ENCODE measurements at regions not wholly inside any gene's neighbourhood (a gene's known extent, or its start where the extent isn't known, plus 50 kb on each side); places are given as distances from the start of the nearest gene placed in this dataset.

DNA sequence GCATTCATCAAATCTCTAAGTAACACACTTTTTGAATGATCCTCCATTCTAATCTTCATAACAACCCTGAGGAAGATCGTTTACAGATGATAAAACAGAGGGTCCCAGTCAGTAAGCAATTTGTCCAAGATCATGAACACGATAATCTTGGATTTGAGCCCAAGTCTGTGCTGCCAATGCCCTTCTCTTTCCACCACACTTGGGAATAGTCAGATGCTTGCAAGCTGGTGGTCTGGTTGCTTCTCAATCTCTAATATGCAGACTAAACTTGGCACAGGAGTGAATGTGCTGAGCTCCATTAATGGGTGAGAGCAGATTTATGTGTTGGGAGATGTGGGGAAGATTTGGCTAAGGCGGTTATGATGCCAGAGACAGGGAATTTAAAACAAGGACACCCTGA lies 430.6 kb upstream of the DAB1 start:
- no peak for DNase-seq (ENCODE audit: low spot score)
- Histone ChIP-seq H3K27me3 (ENCODE audit: control insufficient read depth in 4 of 4, insufficient read depth in 4 of 4, low read length in 3 of 4) (peaks cover 0 to 3% (median 0%) of the 10 kb centered on the region in 4 donors), H3K4me1 (ENCODE audit: control insufficient read depth in 4 of 4, insufficient read depth in 4 of 4, low read length in 3 of 4) (no peaks in the 10 kb centered on the region), H3K4me3 (ENCODE audit: low read depth in 1 of 3, low read length in 3 of 3) (no peak overlapping the region), H3K36me3 (ENCODE audit: control insufficient read depth in 4 of 4, insufficient read depth in 3 of 4, low read depth in 1 of 4, low read length in 3 of 4) (no peaks in the 10 kb centered on the region), H3K27ac (ENCODE audit: low read depth in 1 of 2, low read length in 2 of 2) (no peak overlapping the region), H3K9me3 (ENCODE audit: control insufficient read depth in 4 of 4, low read length in 3 of 4) (no peaks in the 10 kb centered on the region), H3K9ac (ENCODE audit: low read depth in 1 of 2, low read length in 2 of 2) (no peak overlapping the region)
- TF ChIP-seq FOXA2 (IDR thresholded peaks at IDR 0.05), result no peak
- TF ChIP-seq YY1 (IDR thresholded peaks at IDR 0.05), result no peak
- TF ChIP-seq HNF4G (IDR thresholded peaks at IDR 0.05), result no peak
- TF ChIP-seq SP1 (IDR thresholded peaks at IDR 0.05), result no peak
- TF ChIP-seq RXRA (IDR thresholded peaks at IDR 0.05), result no peak
- no peak for TF ChIP-seq NR2F2 (IDR thresholded peaks at IDR 0.05)
- TF ChIP-seq, protein P1, sequence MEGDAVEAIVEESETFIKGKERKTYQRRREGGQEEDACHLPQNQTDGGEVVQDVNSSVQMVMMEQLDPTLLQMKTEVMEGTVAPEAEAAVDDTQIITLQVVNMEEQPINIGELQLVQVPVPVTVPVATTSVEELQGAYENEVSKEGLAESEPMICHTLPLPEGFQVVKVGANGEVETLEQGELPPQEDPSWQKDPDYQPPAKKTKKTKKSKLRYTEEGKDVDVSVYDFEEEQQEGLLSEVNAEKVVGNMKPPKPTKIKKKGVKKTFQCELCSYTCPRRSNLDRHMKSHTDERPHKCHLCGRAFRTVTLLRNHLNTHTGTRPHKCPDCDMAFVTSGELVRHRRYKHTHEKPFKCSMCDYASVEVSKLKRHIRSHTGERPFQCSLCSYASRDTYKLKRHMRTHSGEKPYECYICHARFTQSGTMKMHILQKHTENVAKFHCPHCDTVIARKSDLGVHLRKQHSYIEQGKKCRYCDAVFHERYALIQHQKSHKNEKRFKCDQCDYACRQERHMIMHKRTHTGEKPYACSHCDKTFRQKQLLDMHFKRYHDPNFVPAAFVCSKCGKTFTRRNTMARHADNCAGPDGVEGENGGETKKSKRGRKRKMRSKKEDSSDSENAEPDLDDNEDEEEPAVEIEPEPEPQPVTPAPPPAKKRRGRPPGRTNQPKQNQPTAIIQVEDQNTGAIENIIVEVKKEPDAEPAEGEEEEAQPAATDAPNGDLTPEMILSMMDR (IDR thresholded peaks at IDR 0.05; ENCODE audit: low read depth, low read length, missing input control), result no peak
- WGBS, result 77% methylated on average over 3 of the region's 3 CpGs

DNA sequence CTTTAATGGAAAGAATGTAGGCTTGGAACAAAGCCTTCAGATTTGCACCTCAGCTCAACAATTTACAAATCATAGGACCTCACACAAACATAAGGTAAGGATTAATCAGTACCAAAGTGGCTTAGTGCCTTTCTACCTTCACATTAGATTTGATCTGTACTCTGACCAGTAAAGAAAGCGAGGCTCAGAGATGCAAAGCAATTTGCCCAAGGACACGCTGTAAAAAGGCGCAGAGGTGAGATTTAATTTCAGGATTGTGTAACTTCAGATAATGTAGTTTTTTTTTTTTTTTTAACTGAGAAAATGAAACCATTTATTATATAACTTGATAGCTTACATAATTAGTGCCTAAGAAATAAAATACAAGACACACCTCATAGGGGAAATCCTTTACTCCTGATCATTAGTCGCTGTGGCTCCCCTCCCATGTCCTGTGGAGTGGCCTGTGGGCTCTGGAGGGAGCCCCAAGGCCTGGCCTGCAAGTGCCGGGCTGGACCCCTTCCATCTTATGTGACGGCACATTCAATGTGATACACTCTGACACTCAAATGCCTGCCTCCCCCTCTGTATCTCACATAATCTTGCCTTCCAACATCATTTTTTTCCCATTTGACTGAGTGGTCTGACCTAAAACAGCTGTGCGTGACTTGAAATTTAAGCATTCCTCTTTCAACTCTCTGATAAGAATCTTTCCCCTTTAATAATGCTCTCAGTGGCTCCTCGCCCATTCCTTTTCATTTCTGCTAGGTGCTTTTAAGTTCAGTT lies 426.5 kb upstream of the DAB1 start:
- 89% methylated on average over 8 of the region's 8 CpGs for WGBS
- no peaks in the 10 kb centered on the region for H3K36me3 ChIP-seq (ENCODE audit: control insufficient read depth in 4 of 4, insufficient read depth in 3 of 4, low read depth in 1 of 4, low read length in 3 of 4)
- no peak overlapping the region for H3K4me3 ChIP-seq (ENCODE audit: low read depth in 1 of 3, low read length in 3 of 3)
- no peak overlapping the region for H3K9ac ChIP-seq (ENCODE audit: low read depth in 1 of 2, low read length in 2 of 2)
- H3K27ac ChIP-seq (ENCODE audit: low read depth in 1 of 2, low read length in 2 of 2), result no peak overlapping the region
- no peak for TF ChIP-seq EGR1 (IDR thresholded peaks at IDR 0.05; ENCODE audit: low read depth in 2 of 2)
- TF ChIP-seq SP1 (IDR thresholded peaks at IDR 0.05), result no peak
- TF ChIP-seq, protein P2, sequence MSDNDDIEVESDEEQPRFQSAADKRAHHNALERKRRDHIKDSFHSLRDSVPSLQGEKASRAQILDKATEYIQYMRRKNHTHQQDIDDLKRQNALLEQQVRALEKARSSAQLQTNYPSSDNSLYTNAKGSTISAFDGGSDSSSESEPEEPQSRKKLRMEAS (IDR thresholded peaks at IDR 0.05), result no peak
- no peak for TF ChIP-seq JUND (IDR thresholded peaks at IDR 0.05)
- TF ChIP-seq, protein P1 (IDR thresholded peaks at IDR 0.05; ENCODE audit: low read depth, low read length, missing input control), result no peak
- TF ChIP-seq, protein P3, sequence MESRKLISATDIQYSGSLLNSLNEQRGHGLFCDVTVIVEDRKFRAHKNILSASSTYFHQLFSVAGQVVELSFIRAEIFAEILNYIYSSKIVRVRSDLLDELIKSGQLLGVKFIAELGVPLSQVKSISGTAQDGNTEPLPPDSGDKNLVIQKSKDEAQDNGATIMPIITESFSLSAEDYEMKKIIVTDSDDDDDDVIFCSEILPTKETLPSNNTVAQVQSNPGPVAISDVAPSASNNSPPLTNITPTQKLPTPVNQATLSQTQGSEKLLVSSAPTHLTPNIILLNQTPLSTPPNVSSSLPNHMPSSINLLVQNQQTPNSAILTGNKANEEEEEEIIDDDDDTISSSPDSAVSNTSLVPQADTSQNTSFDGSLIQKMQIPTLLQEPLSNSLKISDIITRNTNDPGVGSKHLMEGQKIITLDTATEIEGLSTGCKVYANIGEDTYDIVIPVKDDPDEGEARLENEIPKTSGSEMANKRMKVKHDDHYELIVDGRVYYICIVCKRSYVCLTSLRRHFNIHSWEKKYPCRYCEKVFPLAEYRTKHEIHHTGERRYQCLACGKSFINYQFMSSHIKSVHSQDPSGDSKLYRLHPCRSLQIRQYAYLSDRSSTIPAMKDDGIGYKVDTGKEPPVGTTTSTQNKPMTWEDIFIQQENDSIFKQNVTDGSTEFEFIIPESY (IDR thresholded peaks at IDR 0.05), result no peak
- TF ChIP-seq, protein P4, sequence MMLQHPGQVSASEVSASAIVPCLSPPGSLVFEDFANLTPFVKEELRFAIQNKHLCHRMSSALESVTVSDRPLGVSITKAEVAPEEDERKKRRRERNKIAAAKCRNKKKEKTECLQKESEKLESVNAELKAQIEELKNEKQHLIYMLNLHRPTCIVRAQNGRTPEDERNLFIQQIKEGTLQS (IDR thresholded peaks at IDR 0.05), result no peak
- TF ChIP-seq FOXA2 (IDR thresholded peaks at IDR 0.05), result no peak
- no peaks in the 10 kb centered on the region for H3K4me1 ChIP-seq (ENCODE audit: control insufficient read depth in 4 of 4, insufficient read depth in 4 of 4, low read length in 3 of 4)
- peaks cover 0 to 3% (median 0%) of the 10 kb centered on the region in 4 donors for H3K27me3 ChIP-seq (ENCODE audit: control insufficient read depth in 4 of 4, insufficient read depth in 4 of 4, low read length in 3 of 4)
- no peak for DNase-seq (ENCODE audit: low spot score)
- no peaks in the 10 kb centered on the region for H3K9me3 ChIP-seq (ENCODE audit: control insufficient read depth in 4 of 4, low read length in 3 of 4)

Data from liver (tissue), 8 donors.